ENCODE measurements at regions not wholly inside any gene's neighbourhood (a gene's known extent, or its start where the extent isn't known, plus 50 kb on each side); places are given as distances from the start of the nearest gene placed in this dataset.

GRCh38 chr1:58412071-58412580 is 134.4 kb downstream of the OMA1 start:
- Histone ChIP-seq H3K27ac (ENCODE audit: low read depth, low read length) (peak overlapping the region; percentile 33), H3K27me3 (ENCODE audit: insufficient read depth, low read length) (no peaks in the 10 kb centered on the region), H3K9me3 (ENCODE audit: low read depth, low read length) (no peaks in the 10 kb centered on the region), H3K79me2 (ENCODE audit: insufficient read depth, low read length) (no peaks in the 10 kb centered on the region), H3K36me3 (ENCODE audit: insufficient read depth, low read length) (no peaks in the 10 kb centered on the region), H3K4me2 (ENCODE audit: insufficient read depth, low read length) (peak overlapping the region; percentile 9), H3K4me3 (ENCODE audit: insufficient read depth, low read length) (no peak overlapping the region), H4K20me1 (ENCODE audit: insufficient read depth, low read length) (no peaks in the 10 kb centered on the region), H2AFZ (ENCODE audit: low read length) (peak overlapping the region; percentile 45), H3K4me1 (ENCODE audit: insufficient read depth, low read length) (peaks cover 26% of the 10 kb centered on the region)
- peak; percentile 57 for DNase-seq (ENCODE audit: insufficient read length, low spot score, missing footprints)
- no peak for TF ChIP-seq CTCF (IDR thresholded peaks at IDR 0.05; ENCODE audit: extremely low read depth, low read depth, low read length)

- Histone ChIP-seq H3K4me3 (ENCODE audit: insufficient read depth, low read length) (no peak overlapping the region), H3K36me3 (ENCODE audit: insufficient read depth, low read length) (no peaks in the 10 kb centered on the region), H3K4me1 (ENCODE audit: insufficient read depth, low read length) (peaks cover 26% of the 10 kb centered on the region), H3K4me2 (ENCODE audit: insufficient read depth, low read length) (no peak overlapping the region), H3K9me3 (ENCODE audit: low read depth, low read length) (no peaks in the 10 kb centered on the region), H3K79me2 (ENCODE audit: insufficient read depth, low read length) (no peaks in the 10 kb centered on the region), H2AFZ (ENCODE audit: low read length) (peak overlapping the region; percentile 45), H4K20me1 (ENCODE audit: insufficient read depth, low read length) (no peaks in the 10 kb centered on the region), H3K27me3 (ENCODE audit: insufficient read depth, low read length) (no peaks in the 10 kb centered on the region), H3K27ac (ENCODE audit: low read depth, low read length) (peak overlapping the region; percentile 17)
- TF ChIP-seq CTCF (IDR thresholded peaks at IDR 0.05; ENCODE audit: extremely low read depth, low read depth, low read length) = no peak
- DNase-seq (ENCODE audit: insufficient read length, low spot score, missing footprints) = no peak
These were observed 136.6 kb downstream of the OMA1 start for GRCh38 chr1:58409890-58410289.

GRCh38 chr1:58409336-58409735 is 137.2 kb downstream of the OMA1 start:
- Histone ChIP-seq H4K20me1 (ENCODE audit: insufficient read depth, low read length) (no peaks in the 10 kb centered on the region), H3K27me3 (ENCODE audit: insufficient read depth, low read length) (no peaks in the 10 kb centered on the region), H3K4me2 (ENCODE audit: insufficient read depth, low read length) (no peak overlapping the region), H3K27ac (ENCODE audit: low read depth, low read length) (peak overlapping the region; percentile 24), H3K9me3 (ENCODE audit: low read depth, low read length) (no peaks in the 10 kb centered on the region), H3K4me1 (ENCODE audit: insufficient read depth, low read length) (peaks cover 26% of the 10 kb centered on the region), H2AFZ (ENCODE audit: low read length) (peak overlapping the region; percentile 45), H3K4me3 (ENCODE audit: insufficient read depth, low read length) (no peak overlapping the region), H3K79me2 (ENCODE audit: insufficient read depth, low read length) (no peaks in the 10 kb centered on the region), H3K36me3 (ENCODE audit: insufficient read depth, low read length) (no peaks in the 10 kb centered on the region)
- no peak for TF ChIP-seq CTCF (IDR thresholded peaks at IDR 0.05; ENCODE audit: extremely low read depth, low read depth, low read length)
- DNase-seq (ENCODE audit: insufficient read length, low spot score, missing footprints) = no peak

GRCh38 chr1:58406301-58407071 is 140.0 kb downstream of the OMA1 start:
- no peak for TF ChIP-seq CTCF (IDR thresholded peaks at IDR 0.05; ENCODE audit: extremely low read depth, low read depth, low read length)
- H3K36me3 ChIP-seq (ENCODE audit: insufficient read depth, low read length) = no peaks in the 10 kb centered on the region
- no peaks in the 10 kb centered on the region for H3K27me3 ChIP-seq (ENCODE audit: insufficient read depth, low read length)
- H3K4me2 ChIP-seq (ENCODE audit: insufficient read depth, low read length) = no peak overlapping the region
- H4K20me1 ChIP-seq (ENCODE audit: insufficient read depth, low read length) = no peaks in the 10 kb centered on the region
- no peak overlapping the region for H2AFZ ChIP-seq (ENCODE audit: low read length)
- H3K4me1 ChIP-seq (ENCODE audit: insufficient read depth, low read length) = peaks cover 23% of the 10 kb centered on the region
- no peaks in the 10 kb centered on the region for H3K9me3 ChIP-seq (ENCODE audit: low read depth, low read length)
- DNase-seq (ENCODE audit: insufficient read length, low spot score, missing footprints) = no peak
- no peaks in the 10 kb centered on the region for H3K79me2 ChIP-seq (ENCODE audit: insufficient read depth, low read length)
- H3K27ac ChIP-seq (ENCODE audit: low read depth, low read length) = no peak overlapping the region
- H3K4me3 ChIP-seq (ENCODE audit: insufficient read depth, low read length) = no peak overlapping the region
